GM19043 (cell line): ENCODE measurements at regions not wholly inside any gene's neighbourhood (a gene's known extent, or its start where the extent isn't known, plus 50 kb on each side); places are given as distances from the start of the nearest gene placed in this dataset.
"Not testable (repeated sequence)": the region's sequence is repeated elsewhere in the genome, so short reads cannot be mapped to it uniquely, and the experiment has no call there.

Experiments used
- ATAC-seq: cut with Tn5 transposase; IDR thresholded peaks from one replicate; pipeline ENCODE4 v1.9.1; 2021; ENCODE audit warnings: low read depth; ENCODE audit not compliant: unreplicated experiment

GRCh38 chr3:89908711-89909213 is 801.3 kb downstream of the EPHA3 start:
- ATAC-seq = no peak

- no peak for ATAC-seq
Observed at GRCh38 chr3:89912031-89912430, 804.6 kb downstream of the EPHA3 start.

- no peak for ATAC-seq
Observed at GRCh38 chr3:89923921-89924610, 816.6 kb downstream of the EPHA3 start.

- no peak for ATAC-seq
Observed at GRCh38 chr3:89925976-89926375, 818.6 kb downstream of the EPHA3 start.

GRCh38 chr3:89932882-89933281 is 825.5 kb downstream of the EPHA3 start:
- ATAC-seq = no peak

GRCh38 chr3:89944461-89944860 is 837.0 kb downstream of the EPHA3 start:
- not testable (repeated sequence) for ATAC-seq

GRCh38 chr3:89946884-89947283 is 839.5 kb downstream of the EPHA3 start:
- no peak for ATAC-seq

- no peak for ATAC-seq
Observed at GRCh38 chr3:89947337-89947954, 840.0 kb downstream of the EPHA3 start.

- no peak for ATAC-seq
Observed at GRCh38 chr3:89948008-89948407, 840.6 kb downstream of the EPHA3 start.

- no peak for ATAC-seq
Observed at GRCh38 chr3:89950772-89951171, 843.4 kb downstream of the EPHA3 start.

- ATAC-seq = no peak
Observed at GRCh38 chr3:89954137-89954536, 846.7 kb downstream of the EPHA3 start.

GRCh38 chr3:89955156-89955555 is 847.7 kb downstream of the EPHA3 start:
- ATAC-seq = no peak

- no peak for ATAC-seq
Observed at GRCh38 chr3:89957451-89957850, 850.0 kb downstream of the EPHA3 start.

- not testable (repeated sequence) for ATAC-seq
Observed at GRCh38 chr3:89958163-89958562, 850.7 kb downstream of the EPHA3 start.

GRCh38 chr3:89964347-89964746 is 856.9 kb downstream of the EPHA3 start:
- no peak for ATAC-seq

- ATAC-seq = no peak
Observed at GRCh38 chr3:89966877-89967665, 859.6 kb downstream of the EPHA3 start.

GRCh38 chr3:89971329-89971728 is 863.9 kb downstream of the EPHA3 start:
- no peak for ATAC-seq

- no peak for ATAC-seq
Observed at GRCh38 chr3:89973156-89973555, 865.7 kb downstream of the EPHA3 start.

- ATAC-seq = no peak
Observed at GRCh38 chr3:89974903-89975519, 867.6 kb downstream of the EPHA3 start.

GRCh38 chr3:89983449-89983848 is 876.0 kb downstream of the EPHA3 start:
- no peak for ATAC-seq

GRCh38 chr3:90005281-90005847 is 897.9 kb downstream of the EPHA3 start:
- no peak for ATAC-seq
